Hippocampal formation (tissue), 2 donors: ENCODE measurements at regions not wholly inside any gene's neighbourhood (a gene's known extent, or its start where the extent isn't known, plus 50 kb on each side); places are given as distances from the start of the nearest gene placed in this dataset.
"Not testable (repeated sequence)": the region's sequence is repeated elsewhere in the genome, so short reads cannot be mapped to it uniquely, and the experiment has no call there.

ENCODE experiments used
- DNase-seq, 2 donors: peaks; one replicate each; lab custom pipeline; 2025; lab: John Stamatoyannopoulos, UW

GRCh38 chr4:97386969-97387368, 756.3 kb downstream of the STPG2 start:
- no peak for DNase-seq

GRCh38 chr4:97394653-97395052, 748.6 kb downstream of the STPG2 start:
- no peak for DNase-seq

GRCh38 chr4:97396097-97396496, 747.2 kb downstream of the STPG2 start:
- no peak for DNase-seq

- DNase-seq: no peak
Observed at GRCh38 chr4:97396605-97397004, 746.7 kb downstream of the STPG2 start.

- no peak for DNase-seq
Observed at GRCh38 chr4:97404876-97405523, 738.3 kb downstream of the STPG2 start.

GRCh38 chr4:97411356-97411755, 731.9 kb downstream of the STPG2 start:
- DNase-seq: no peak

- no peak for DNase-seq
Observed at GRCh38 chr4:97412331-97412730, 730.9 kb downstream of the STPG2 start.

- no peak for DNase-seq
Observed at GRCh38 chr4:97414161-97414560, 729.1 kb downstream of the STPG2 start.

GRCh38 chr4:97432551-97432950, 710.7 kb downstream of the STPG2 start:
- DNase-seq: no peak

GRCh38 chr4:97437998-97438705, 705.1 kb downstream of the STPG2 start:
- not testable (repeated sequence) for DNase-seq

- DNase-seq: no peak
Observed at GRCh38 chr4:97453186-97453585, 690.1 kb downstream of the STPG2 start.

- no peak for DNase-seq
Observed at GRCh38 chr4:97457253-97457652, 686.0 kb downstream of the STPG2 start.

GRCh38 chr4:97468272-97468671, 675.0 kb downstream of the STPG2 start:
- DNase-seq: no peak

- no peak for DNase-seq
Observed at GRCh38 chr4:97475621-97476020, 667.7 kb downstream of the STPG2 start.

- no peak for DNase-seq
Observed at GRCh38 chr4:97477974-97478373, 665.3 kb downstream of the STPG2 start.

- DNase-seq: no peak
Observed at GRCh38 chr4:97479388-97479787, 663.9 kb downstream of the STPG2 start.

GRCh38 chr4:97491856-97492255, 651.4 kb downstream of the STPG2 start:
- no peak for DNase-seq

GRCh38 chr4:97493815-97494518, 649.3 kb downstream of the STPG2 start:
- DNase-seq: no peak

GRCh38 chr4:97496298-97496873, 646.9 kb downstream of the STPG2 start:
- DNase-seq: no peak

GRCh38 chr4:97498875-97499274, 644.4 kb downstream of the STPG2 start:
- no peak for DNase-seq

GRCh38 chr4:97500423-97500822, 642.9 kb downstream of the STPG2 start:
- no peak for DNase-seq

- DNase-seq: no peak
Observed at GRCh38 chr4:97504713-97505112, 638.6 kb downstream of the STPG2 start.
